ENCODE measurements at regions not wholly inside any gene's neighbourhood (a gene's known extent, or its start where the extent isn't known, plus 50 kb on each side); places are given as distances from the start of the nearest gene placed in this dataset.
"Not testable (repeated sequence)": the region's sequence is repeated elsewhere in the genome, so short reads cannot be mapped to it uniquely, and the experiment has no call there.

- no peak for DNase-seq (ENCODE audit: low spot score)
Measured at GRCh38 chr3:193803288-193803687, 210.3 kb downstream of the OPA1 start.

- no peak for DNase-seq (ENCODE audit: low spot score)
Measured at GRCh38 chr3:193805448-193805847, 212.4 kb downstream of the OPA1 start.

- no peak for DNase-seq (ENCODE audit: low spot score)
Measured at GRCh38 chr3:193808317-193808716, 215.3 kb downstream of the OPA1 start.

GRCh38 chr3:193809106-193809505 lies 216.1 kb downstream of the OPA1 start:
- no peak for DNase-seq (ENCODE audit: low spot score)

- DNase-seq (ENCODE audit: low spot score): no peak
Measured at GRCh38 chr3:193812078-193812725, 219.2 kb downstream of the OPA1 start.

GRCh38 chr3:193812791-193813500 lies 219.9 kb downstream of the OPA1 start:
- DNase-seq (ENCODE audit: low spot score): peak; percentile 8

- no peak for DNase-seq (ENCODE audit: low spot score)
Measured at GRCh38 chr3:193813501-193813830, 220.5 kb downstream of the OPA1 start.

GRCh38 chr3:193814166-193814892 lies 221.3 kb downstream of the OPA1 start:
- no peak for DNase-seq (ENCODE audit: low spot score)

- DNase-seq (ENCODE audit: low spot score): no peak
Measured at GRCh38 chr3:193815246-193816027, 222.4 kb downstream of the OPA1 start.

- DNase-seq (ENCODE audit: low spot score): no peak
Measured at GRCh38 chr3:193816028-193816395, 223.0 kb downstream of the OPA1 start.

GRCh38 chr3:193816656-193817311 lies 223.8 kb downstream of the OPA1 start:
- no peak for DNase-seq (ENCODE audit: low spot score)

GRCh38 chr3:193819117-193820010 lies 226.4 kb downstream of the OPA1 start:
- no peak for DNase-seq (ENCODE audit: low spot score)

GRCh38 chr3:193821151-193821668 lies 228.2 kb downstream of the OPA1 start:
- DNase-seq (ENCODE audit: low spot score): no peak

GRCh38 chr3:193822492-193823212 lies 229.6 kb downstream of the OPA1 start:
- no peak for DNase-seq (ENCODE audit: low spot score)

- DNase-seq (ENCODE audit: low spot score): not testable (repeated sequence)
Measured at GRCh38 chr3:193823213-193823605, 230.2 kb downstream of the OPA1 start.

GRCh38 chr3:193824365-193824764 lies 231.4 kb downstream of the OPA1 start:
- no peak for DNase-seq (ENCODE audit: low spot score)

- no peak for DNase-seq (ENCODE audit: low spot score)
Measured at GRCh38 chr3:193825617-193826016, 232.6 kb downstream of the OPA1 start.

- no peak for DNase-seq (ENCODE audit: low spot score)
Measured at GRCh38 chr3:193826159-193826795, 233.3 kb downstream of the OPA1 start.

GRCh38 chr3:193827040-193827669 lies 234.1 kb downstream of the OPA1 start:
- no peak for DNase-seq (ENCODE audit: low spot score)

All from NAMALWA (cell line).